ENCODE measurements at regions not wholly inside any gene's neighbourhood (a gene's known extent, or its start where the extent isn't known, plus 50 kb on each side); places are given as distances from the start of the nearest gene placed in this dataset.

DNA sequence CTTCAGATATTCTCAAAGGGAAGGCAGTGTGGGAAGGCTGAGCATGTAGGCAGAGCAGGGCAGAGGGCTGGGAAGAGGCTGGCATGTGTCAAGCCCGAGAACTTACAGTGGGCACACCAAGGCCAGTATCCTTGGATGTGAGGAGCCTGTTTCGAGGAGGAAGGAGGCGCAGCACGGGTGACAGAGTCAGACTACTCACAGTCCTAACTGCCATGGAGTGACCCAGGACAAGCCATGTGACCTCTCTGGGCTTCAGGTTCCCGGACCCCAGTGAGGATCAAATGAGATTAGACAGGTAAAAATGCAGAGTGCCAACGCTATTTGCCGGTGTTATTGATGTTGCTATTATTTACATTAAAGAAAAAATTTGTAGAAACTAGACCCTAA, 65.3 kb downstream of the NSMCE3 start:
- no peak for DNase-seq
- WGBS, 2 donors = 81 to 88% methylated on average over 7 of the region's 7 CpGs
- no peaks in the 10 kb centered on the region for H3K4me1 ChIP-seq
- H3K27ac ChIP-seq = no peak overlapping the region
- no peaks in the 10 kb centered on the region for H3K9me3 ChIP-seq
- intact Hi-C loops (cut with DNase I) = no loop called here
- H3K4me3 ChIP-seq (replicated peaks in 1 of 3) = no peak overlapping the region
- TF ChIP-seq, protein P1, sequence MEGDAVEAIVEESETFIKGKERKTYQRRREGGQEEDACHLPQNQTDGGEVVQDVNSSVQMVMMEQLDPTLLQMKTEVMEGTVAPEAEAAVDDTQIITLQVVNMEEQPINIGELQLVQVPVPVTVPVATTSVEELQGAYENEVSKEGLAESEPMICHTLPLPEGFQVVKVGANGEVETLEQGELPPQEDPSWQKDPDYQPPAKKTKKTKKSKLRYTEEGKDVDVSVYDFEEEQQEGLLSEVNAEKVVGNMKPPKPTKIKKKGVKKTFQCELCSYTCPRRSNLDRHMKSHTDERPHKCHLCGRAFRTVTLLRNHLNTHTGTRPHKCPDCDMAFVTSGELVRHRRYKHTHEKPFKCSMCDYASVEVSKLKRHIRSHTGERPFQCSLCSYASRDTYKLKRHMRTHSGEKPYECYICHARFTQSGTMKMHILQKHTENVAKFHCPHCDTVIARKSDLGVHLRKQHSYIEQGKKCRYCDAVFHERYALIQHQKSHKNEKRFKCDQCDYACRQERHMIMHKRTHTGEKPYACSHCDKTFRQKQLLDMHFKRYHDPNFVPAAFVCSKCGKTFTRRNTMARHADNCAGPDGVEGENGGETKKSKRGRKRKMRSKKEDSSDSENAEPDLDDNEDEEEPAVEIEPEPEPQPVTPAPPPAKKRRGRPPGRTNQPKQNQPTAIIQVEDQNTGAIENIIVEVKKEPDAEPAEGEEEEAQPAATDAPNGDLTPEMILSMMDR (IDR thresholded peaks at IDR 0.05) = no peak
- TF ChIP-seq POLR2A (IDR thresholded peaks at IDR 0.05) = no peak
- H3K36me3 ChIP-seq = no peaks in the 10 kb centered on the region
- no peaks in the 10 kb centered on the region for H3K27me3 ChIP-seq

DNA sequence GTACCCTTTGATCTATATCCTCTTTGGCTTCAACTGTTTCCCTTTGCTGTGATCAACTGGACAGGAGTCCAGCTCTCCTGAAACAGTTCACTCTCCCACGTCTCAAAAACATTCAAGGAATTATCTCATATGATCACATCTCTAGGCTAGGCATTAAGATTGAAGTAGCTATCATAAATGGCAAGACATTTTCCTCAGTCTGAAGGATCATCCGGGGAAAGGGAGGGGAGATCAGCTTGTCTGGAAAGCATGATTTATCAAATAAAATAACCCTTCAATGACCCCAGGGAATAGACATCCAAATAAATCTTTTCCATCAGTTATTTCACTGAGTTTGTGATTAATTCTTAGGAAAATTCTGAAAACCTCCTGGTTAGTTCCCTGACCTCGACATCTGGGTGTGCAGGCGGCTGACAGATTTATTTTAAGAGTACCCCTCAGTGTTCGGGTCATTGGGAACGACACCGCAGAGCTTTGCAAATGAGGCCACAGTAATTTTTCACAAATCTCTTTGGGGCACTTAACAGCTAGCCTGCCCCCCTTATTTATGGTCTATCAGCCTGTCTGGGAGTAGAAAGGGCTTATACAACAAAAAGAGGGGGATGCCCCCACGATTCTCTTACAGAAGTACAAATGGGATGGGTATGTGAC, 65.8 kb downstream of the NSMCE3 start:
- 78 to 85% methylated on average over 8 of the region's 8 CpGs for WGBS, 2 donors
- Histone ChIP-seq H3K4me1 (no peaks in the 10 kb centered on the region), H3K9me3 (no peaks in the 10 kb centered on the region), H3K4me3 (replicated peaks in 1 of 3) (no peak overlapping the region), H3K27me3 (no peaks in the 10 kb centered on the region), H3K27ac (no peak overlapping the region), H3K36me3 (no peaks in the 10 kb centered on the region)
- TF ChIP-seq, protein P1 (IDR thresholded peaks at IDR 0.05) = no peak
- no peak for TF ChIP-seq POLR2A (IDR thresholded peaks at IDR 0.05)
- intact Hi-C loops (cut with DNase I) = no loop called here
- DNase-seq = no peak

DNA sequence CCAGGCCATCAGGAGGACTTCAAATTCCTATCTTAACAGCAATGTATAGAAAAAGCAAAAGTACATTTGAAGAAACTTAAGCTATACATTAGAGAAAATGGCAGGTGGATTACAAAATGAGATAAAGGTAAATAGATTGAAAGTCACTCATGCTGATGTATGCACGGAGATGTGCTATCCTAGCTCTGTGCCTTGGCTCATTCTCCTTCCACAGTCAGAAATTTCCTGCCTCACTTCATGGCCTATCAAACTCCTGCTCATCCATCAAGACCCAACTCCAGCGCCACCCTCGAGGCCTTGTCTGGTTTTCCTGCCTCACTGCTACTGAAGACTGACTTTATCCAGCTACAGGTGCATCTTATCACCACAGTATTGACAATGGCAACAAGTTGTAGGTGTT, 72.9 kb downstream of the NSMCE3 start:
- TF ChIP-seq POLR2A (IDR thresholded peaks at IDR 0.05) = no peak
- TF ChIP-seq, protein P1 (IDR thresholded peaks at IDR 0.05) = no peak
- Histone ChIP-seq H3K36me3 (no peaks in the 10 kb centered on the region), H3K27ac (no peak overlapping the region), H3K4me3 (replicated peaks in 1 of 3) (no peak overlapping the region), H3K27me3 (no peaks in the 10 kb centered on the region), H3K4me1 (no peaks in the 10 kb centered on the region), H3K9me3 (no peaks in the 10 kb centered on the region)
- intact Hi-C loops (cut with DNase I) = no loop called here
- no peak for DNase-seq
- WGBS, 2 donors = 73 to 83% methylated on average over 3 of the region's 3 CpGs

DNA sequence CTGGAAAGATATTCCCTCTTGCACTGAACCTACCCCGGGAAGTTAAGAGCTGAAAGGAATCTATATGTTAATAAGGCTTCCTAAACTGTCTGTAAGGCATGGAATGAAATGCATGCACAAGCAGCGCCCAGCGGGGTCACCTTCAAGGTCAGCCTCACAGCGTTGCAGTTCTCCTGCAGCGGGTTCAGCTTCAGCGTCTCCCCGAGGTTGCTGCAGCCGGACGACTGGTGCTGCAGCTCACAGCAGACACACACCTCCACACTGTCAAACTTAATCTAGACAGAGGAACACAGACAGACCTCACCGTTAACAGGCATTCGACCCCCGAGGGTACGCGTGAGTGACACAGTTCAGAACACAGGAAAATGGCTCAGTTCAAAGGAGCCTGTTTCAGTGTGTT, 73.3 kb downstream of the NSMCE3 start:
- H3K4me3 ChIP-seq (replicated peaks in 1 of 3) = no peak overlapping the region
- H3K27me3 ChIP-seq = no peaks in the 10 kb centered on the region
- no peaks in the 10 kb centered on the region for H3K4me1 ChIP-seq
- no peak for TF ChIP-seq POLR2A (IDR thresholded peaks at IDR 0.05)
- TF ChIP-seq, protein P1 (IDR thresholded peaks at IDR 0.05) = no peak
- no peaks in the 10 kb centered on the region for H3K36me3 ChIP-seq
- DNase-seq = no peak
- no peak overlapping the region for H3K27ac ChIP-seq
- 50 to 51% methylated on average over 10 to 14 of the region's 14 CpGs for WGBS, 2 donors
- no peaks in the 10 kb centered on the region for H3K9me3 ChIP-seq
- intact Hi-C loops (cut with DNase I) = no loop called here

DNA sequence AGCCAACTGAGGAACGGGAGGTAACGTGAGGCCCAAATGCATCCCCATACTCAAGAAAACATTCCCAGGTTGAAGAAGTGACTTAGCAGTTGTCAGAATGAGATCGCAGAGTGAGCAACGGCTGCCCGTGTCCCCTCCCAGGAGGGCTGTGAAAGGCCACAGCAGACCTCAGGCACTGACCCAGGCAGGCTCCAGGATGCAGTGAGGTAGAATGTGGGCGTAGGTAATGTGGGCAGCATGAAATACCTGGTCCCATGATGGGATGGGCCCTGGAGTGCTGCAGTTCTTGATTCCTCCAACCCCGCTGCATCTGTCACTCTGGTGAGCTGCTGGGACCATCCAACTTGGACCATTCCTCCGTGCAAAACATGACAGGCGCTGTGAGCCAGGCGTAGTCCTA, 74.8 kb downstream of the NSMCE3 start:
- WGBS, 2 donors = 87 to 96% methylated on average over 10 of the region's 10 CpGs

More for the DNA sequence above, 74.8 kb downstream of the NSMCE3 start:
- no peak overlapping the region for H3K4me3 ChIP-seq (replicated peaks in 1 of 3)
- no peak overlapping the region for H3K27ac ChIP-seq
- intact Hi-C loops (cut with DNase I) = no loop called here
- H3K27me3 ChIP-seq = no peaks in the 10 kb centered on the region
- no peak for DNase-seq
- TF ChIP-seq, protein P1 (IDR thresholded peaks at IDR 0.05) = no peak
- no peak for TF ChIP-seq POLR2A (IDR thresholded peaks at IDR 0.05)
- H3K4me1 ChIP-seq = no peaks in the 10 kb centered on the region
- H3K9me3 ChIP-seq = no peaks in the 10 kb centered on the region
- no peaks in the 10 kb centered on the region for H3K36me3 ChIP-seq
